Vagina (tissue), 2 donors: ENCODE measurements at regions not wholly inside any gene's neighbourhood (a gene's known extent, or its start where the extent isn't known, plus 50 kb on each side); places are given as distances from the start of the nearest gene placed in this dataset.

ENCODE experiments used
- DNase-seq, 2 donors: peaks; one replicate each; pipeline ENCODE4 v3.0.0-alpha.2; 2017; ENCODE audit errors: extremely low spot score in 2 of 2
- H3K27ac ChIP-seq: fragments of 200-600 bp; sonication (generic); one replicate; pipeline ENCODE4 v1.5.1; 2019
- H3K27me3 ChIP-seq: fragments of 200-600 bp; sonication (generic); one replicate; pipeline ENCODE4 v1.5.1; 2019
- H3K36me3 ChIP-seq, 2 donors: fragments of 200-600 bp; sonication (generic); one replicate each; pipeline ENCODE4 v1.5.1; 2017 to 2019
- H3K4me1 ChIP-seq: fragments of 200-600 bp; sonication (generic); one replicate; pipeline ENCODE4 v1.5.1; 2019
- H3K4me3 ChIP-seq, 2 donors: fragments of 200-600 bp; sonication (generic); 1 replicate in 1 of 2; 2 replicates in 1 of 2; pipeline ENCODE4 v1.5.1; 2016 to 2019
- H3K9me3 ChIP-seq: fragments of 200-600 bp; sonication (generic); one replicate; pipeline ENCODE4 v1.5.1; 2019
- CTCF ChIP-seq, 3 experiments: fragments of 450-650 bp in 2 of 3; fragments of 200-600 bp in 1 of 3; sonication (generic) in 1 of 3; IDR thresholded peaks; one replicate each; pipeline ENCODE4 v1.5.1; 2017 to 2019; ENCODE audit warnings: antibody characterized with exemption in 3 of 3, mild to moderate bottlenecking in 2 of 3, moderate library complexity in 2 of 3
- POLR2A ChIP-seq, 2 donors: fragments of 450-650 bp; IDR thresholded peaks; one replicate each; pipeline ENCODE4 v1.6.1; 2017; ENCODE audit warnings: antibody characterized with exemption in 2 of 2, mild to moderate bottlenecking in 2 of 2, moderate library complexity in 2 of 2
- POLR2AphosphoS5 ChIP-seq, 2 donors: sonication (generic); formaldehyde crosslinking; IDR thresholded peaks; one replicate each; pipeline ENCODE4 v1.9.0; 2017; ENCODE audit warnings: antibody characterized with exemption in 2 of 2, mild to moderate bottlenecking in 2 of 2, low read depth in 1 of 2; ENCODE audit not compliant: insufficient read depth in 1 of 2
- intact Hi-C: fragments of 100-400 bp; cut with DNase I; formaldehyde crosslinking; loops from one replicate; pipeline ENCODE4 v1.15.1; 2023

DNA sequence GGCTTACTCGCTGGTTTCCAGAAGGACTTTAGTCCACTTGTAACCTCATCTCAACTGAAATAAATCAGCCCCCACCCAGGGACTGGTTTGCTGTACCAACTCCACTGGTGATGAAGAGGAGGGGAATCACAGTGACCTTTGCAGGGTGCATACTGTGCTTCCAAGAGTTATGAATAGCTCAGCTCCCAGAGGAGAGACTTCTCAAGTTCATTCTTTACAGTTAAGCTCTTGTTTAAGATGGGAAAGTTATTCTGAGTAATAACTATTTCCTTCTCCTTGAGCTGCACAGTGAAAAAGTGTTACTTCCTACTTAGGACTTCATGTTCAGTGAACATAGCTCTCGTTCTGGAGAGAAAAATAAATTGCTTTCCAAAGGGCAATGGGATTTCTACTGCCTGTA, 166.5 kb upstream of the ECI2 start:
- Histone ChIP-seq H3K9me3 (no peaks in the 10 kb centered on the region), H3K27me3 (no peaks in the 10 kb centered on the region), H3K4me1 (no peaks in the 10 kb centered on the region), H3K4me3 (no peak overlapping the region), H3K27ac (no peak overlapping the region), H3K36me3 (no peaks in the 10 kb centered on the region)
- TF ChIP-seq POLR2AphosphoS5 (IDR thresholded peaks at IDR 0.05; ENCODE audit: insufficient read depth in 1 of 2, low read depth in 1 of 2), result no peak
- TF ChIP-seq POLR2A (IDR thresholded peaks at IDR 0.05), result no peak
- no peak for TF ChIP-seq CTCF (IDR thresholded peaks at IDR 0.05)
- no peak for DNase-seq
- intact Hi-C loops, result no loop called here

GRCh38 chr6:4300917-4301316, 165.5 kb upstream of the ECI2 start:
- Histone ChIP-seq H3K9me3 (no peaks in the 10 kb centered on the region), H3K36me3 (no peaks in the 10 kb centered on the region), H3K4me1 (no peaks in the 10 kb centered on the region), H3K4me3 (no peak overlapping the region), H3K27me3 (no peaks in the 10 kb centered on the region), H3K27ac (no peak overlapping the region)
- intact Hi-C loops, result no loop called here
- TF ChIP-seq POLR2AphosphoS5 (IDR thresholded peaks at IDR 0.05; ENCODE audit: insufficient read depth in 1 of 2, low read depth in 1 of 2), result no peak
- no peak for TF ChIP-seq POLR2A (IDR thresholded peaks at IDR 0.05)
- no peak for TF ChIP-seq CTCF (IDR thresholded peaks at IDR 0.05)
- no peak for DNase-seq

GRCh38 chr6:4299476-4299875, 164.1 kb upstream of the ECI2 start:
- DNase-seq, result no peak
- H3K4me1 ChIP-seq, result no peaks in the 10 kb centered on the region
- H3K4me3 ChIP-seq, result no peak overlapping the region
- H3K27me3 ChIP-seq, result no peaks in the 10 kb centered on the region
- H3K27ac ChIP-seq, result no peak overlapping the region
- intact Hi-C loops, result no loop called here
- no peaks in the 10 kb centered on the region for H3K9me3 ChIP-seq
- no peaks in the 10 kb centered on the region for H3K36me3 ChIP-seq
- TF ChIP-seq CTCF (IDR thresholded peaks at IDR 0.05) (no peak), POLR2AphosphoS5 (IDR thresholded peaks at IDR 0.05; ENCODE audit: insufficient read depth in 1 of 2, low read depth in 1 of 2) (no peak), POLR2A (IDR thresholded peaks at IDR 0.05) (no peak)

GRCh38 chr6:4297348-4297747, 162.0 kb upstream of the ECI2 start:
- Histone ChIP-seq H3K27ac (no peak overlapping the region), H3K9me3 (no peaks in the 10 kb centered on the region), H3K27me3 (no peaks in the 10 kb centered on the region), H3K4me1 (no peaks in the 10 kb centered on the region), H3K36me3 (no peaks in the 10 kb centered on the region), H3K4me3 (no peak overlapping the region)
- intact Hi-C loops, result no loop called here
- TF ChIP-seq POLR2AphosphoS5 (IDR thresholded peaks at IDR 0.05; ENCODE audit: insufficient read depth in 1 of 2, low read depth in 1 of 2), result no peak
- TF ChIP-seq CTCF (IDR thresholded peaks at IDR 0.05), result no peak
- no peak for TF ChIP-seq POLR2A (IDR thresholded peaks at IDR 0.05)
- no peak for DNase-seq

GRCh38 chr6:4296552-4296951, 161.2 kb upstream of the ECI2 start:
- no peak overlapping the region for H3K4me3 ChIP-seq

More at GRCh38 chr6:4296552-4296951, 161.2 kb upstream of the ECI2 start:
- DNase-seq, result no peak
- H3K36me3 ChIP-seq, result no peaks in the 10 kb centered on the region
- no peaks in the 10 kb centered on the region for H3K27me3 ChIP-seq
- H3K4me1 ChIP-seq, result no peaks in the 10 kb centered on the region
- no peaks in the 10 kb centered on the region for H3K9me3 ChIP-seq
- intact Hi-C loops, result no loop called here
- no peak for TF ChIP-seq CTCF (IDR thresholded peaks at IDR 0.05)
- no peak for TF ChIP-seq POLR2A (IDR thresholded peaks at IDR 0.05)
- no peak for TF ChIP-seq POLR2AphosphoS5 (IDR thresholded peaks at IDR 0.05; ENCODE audit: insufficient read depth in 1 of 2, low read depth in 1 of 2)
- no peak overlapping the region for H3K27ac ChIP-seq
